Stimulated activated CD4-positive, alpha-beta T cell treated with anti-CD3 and anti-CD28 coated beads, Interleukin-4, amount 100 ng/mL, for 48 hours (primary cell): ENCODE measurements at regions not wholly inside any gene's neighbourhood (a gene's known extent, or its start where the extent isn't known, plus 50 kb on each side); places are given as distances from the start of the nearest gene placed in this dataset.

Experiments
- DNase-seq, 2 donors: peaks; one replicate each; pipeline ENCODE4 v3.0.0-alpha.2; 2020; ENCODE audit warnings: low read depth in 2 of 2

DNA sequence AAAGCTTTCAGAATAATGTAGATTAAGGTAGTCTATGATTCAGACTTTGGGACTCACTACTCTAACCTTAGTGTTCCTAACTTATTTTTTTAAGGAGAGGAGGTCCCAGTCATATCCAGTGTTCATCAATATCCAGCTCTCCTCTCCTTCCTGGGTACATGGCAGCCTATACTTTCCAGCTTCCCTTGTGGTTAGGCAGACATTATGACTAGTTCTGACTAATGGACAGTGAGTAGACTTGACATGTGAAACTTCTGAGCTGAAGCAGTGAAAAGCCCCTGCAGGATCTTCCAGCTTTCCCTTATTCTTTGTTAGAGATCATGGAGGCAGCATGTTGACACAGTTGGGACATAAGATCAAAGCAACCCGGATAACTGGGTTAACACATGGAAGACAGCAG lies 144.2 kb downstream of the PTPRU start:
- DNase-seq: no peak

- no peak for DNase-seq
Observed at GRCh38 chr1:29379443-29380073, 143.2 kb downstream of the PTPRU start.
